NAMALWA (cell line): ENCODE measurements at regions not wholly inside any gene's neighbourhood (a gene's known extent, or its start where the extent isn't known, plus 50 kb on each side); places are given as distances from the start of the nearest gene placed in this dataset.

Experiments used
- DNase-seq: peaks from one replicate; pipeline ENCODE4 v3.0.0-alpha.2; 2015; ENCODE audit warnings: low spot score

GRCh38 chr2:181348107-181348837 lies 108.9 kb upstream of the ITGA4 start:
- no peak for DNase-seq

GRCh38 chr2:181352158-181352557 lies 105.0 kb upstream of the ITGA4 start:
- no peak for DNase-seq

GRCh38 chr2:181354626-181355025 lies 102.6 kb upstream of the ITGA4 start:
- no peak for DNase-seq

DNA sequence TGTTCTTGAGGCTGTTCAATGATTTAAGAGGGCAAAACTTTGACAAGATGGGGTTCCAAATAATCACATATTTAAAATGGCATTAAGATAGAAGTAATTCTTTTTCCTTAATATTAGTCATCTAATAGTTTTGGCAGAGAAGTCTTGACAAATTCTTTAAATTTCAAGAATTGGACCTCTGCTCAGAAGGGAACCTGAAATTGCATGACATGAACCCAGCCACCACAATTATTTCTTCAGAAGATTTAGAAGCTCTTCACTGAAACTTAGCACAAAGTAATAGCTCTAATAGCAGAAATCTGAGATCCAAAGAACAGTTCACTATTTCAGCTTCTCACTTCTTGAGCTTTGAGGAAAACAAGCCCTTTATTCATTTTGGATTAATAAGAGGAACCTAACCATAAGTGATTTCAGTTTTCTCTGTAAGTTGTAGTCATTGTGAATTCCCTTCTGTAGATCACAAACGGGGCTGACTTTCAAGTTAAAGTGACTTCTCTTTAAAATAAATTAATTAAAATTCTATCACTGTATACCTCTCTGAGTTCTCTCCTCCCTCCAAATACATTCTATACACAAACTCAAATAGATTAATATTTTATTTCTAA lies 100.6 kb upstream of the ITGA4 start:
- DNase-seq, result no peak

DNA sequence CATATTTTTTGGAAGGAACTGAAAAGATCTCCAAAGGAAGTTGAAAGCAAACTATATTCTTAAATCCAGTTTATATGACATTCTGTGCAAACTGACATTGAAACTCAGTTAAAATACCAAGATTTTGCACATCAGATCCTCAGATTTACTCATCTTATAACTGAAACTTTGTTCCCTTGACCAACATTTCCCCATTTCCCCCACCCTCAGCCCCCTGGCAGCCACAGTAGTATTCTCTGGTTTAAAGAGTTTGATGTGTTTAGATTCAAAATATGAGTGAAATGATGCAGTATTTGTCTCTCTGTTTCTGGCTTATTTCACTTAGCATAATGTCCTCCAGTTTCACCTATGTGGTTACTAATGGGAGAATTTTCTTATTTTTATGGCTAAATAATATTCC lies 99.2 kb upstream of the ITGA4 start:
- DNase-seq, result no peak

DNA sequence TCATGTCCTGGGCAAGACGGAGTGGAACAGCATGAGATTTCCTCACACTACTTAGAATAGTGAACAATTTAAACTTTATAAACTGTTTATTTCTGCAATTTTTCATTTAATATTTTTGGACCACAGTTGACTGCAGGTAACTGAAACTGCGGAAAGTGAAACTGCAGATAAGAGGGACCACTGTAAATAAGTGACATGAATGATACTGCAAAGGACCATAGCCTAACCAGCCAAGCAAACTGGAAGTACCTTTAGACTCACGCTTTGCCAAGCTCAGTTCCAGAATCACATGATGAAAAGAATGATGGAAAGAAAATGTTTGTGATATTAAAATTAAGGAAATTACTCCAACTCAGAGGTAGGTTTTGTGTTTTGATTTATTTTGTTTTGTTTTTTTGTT lies 94.6 kb upstream of the ITGA4 start:
- DNase-seq, result no peak

- DNase-seq, result no peak
Measured at GRCh38 chr2:181363164-181363563, 94.0 kb upstream of the ITGA4 start.

DNA sequence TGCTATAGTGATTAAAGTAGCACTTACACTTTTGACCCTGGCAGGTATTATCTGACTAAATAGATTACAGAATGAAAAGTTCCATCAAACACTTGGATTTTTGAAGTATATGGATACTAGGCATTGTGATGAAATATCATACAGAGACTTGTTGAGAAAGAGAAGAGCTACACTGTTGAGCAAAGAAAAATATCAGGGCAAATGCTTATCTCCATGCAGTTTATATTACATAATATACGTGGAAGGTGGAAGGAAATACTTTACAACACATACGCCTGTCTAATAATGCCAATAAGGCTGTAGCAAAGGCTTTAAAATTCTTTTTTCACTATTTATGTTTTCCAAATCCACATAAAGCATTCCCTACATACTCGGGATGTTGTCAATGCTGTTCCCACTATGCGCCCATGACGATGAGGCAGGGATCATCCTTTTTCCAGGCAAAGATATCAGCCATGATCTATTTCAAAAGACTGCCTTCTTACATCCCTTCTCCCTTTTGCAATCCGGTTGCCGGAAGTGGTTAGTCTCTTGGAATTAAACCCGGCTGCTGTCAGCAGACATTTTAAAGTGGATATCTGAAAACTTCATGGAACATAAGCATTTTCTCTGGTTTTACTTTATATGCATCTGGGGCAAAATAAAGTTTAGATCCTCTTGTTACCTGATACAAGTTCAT lies 92.6 kb upstream of the ITGA4 start:
- no peak for DNase-seq

GRCh38 chr2:181366675-181367175 lies 90.5 kb upstream of the ITGA4 start:
- DNase-seq, result no peak

DNA sequence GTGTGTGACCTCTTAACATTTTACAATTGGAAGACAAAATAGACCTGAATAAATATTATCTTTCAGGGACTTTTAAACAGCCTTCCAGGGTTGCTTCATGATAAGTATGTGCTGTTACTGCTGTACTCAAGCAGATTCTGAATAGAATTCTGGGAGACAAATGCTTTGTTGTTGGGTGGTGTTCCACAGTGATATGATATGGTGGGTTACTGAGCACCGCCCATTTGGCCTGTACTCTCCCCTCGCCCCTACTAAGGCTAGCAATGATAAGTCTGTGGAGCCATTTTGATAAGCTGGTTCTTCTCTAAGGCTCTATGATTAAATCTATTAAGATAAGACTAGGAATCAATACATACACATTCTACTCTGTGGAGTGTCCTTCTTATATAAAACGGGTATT lies 89.8 kb upstream of the ITGA4 start:
- no peak for DNase-seq

DNA sequence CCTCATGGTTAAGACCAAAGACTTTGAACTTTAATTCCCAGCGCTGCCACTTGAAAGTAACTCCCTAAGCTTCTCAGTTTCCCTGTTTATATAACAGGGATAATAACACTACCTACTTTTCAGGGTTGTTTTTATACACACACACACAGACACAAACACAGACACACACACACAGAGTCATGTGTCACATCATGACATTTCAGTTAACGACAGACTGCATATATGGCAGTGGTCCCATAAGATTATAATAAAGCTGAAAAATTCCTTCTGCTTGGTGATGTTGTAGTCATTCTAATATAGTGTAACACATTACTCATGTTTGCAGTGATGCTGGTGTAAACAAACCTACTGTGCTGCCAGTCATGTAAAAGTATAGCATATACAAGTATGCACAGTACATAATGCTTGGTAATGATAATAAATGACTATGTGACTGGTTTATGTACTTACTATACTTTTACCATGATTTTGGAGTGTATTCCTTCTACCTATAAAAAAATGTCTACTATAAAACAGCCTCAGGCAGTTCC lies 89.2 kb upstream of the ITGA4 start:
- no peak for DNase-seq

GRCh38 chr2:181370126-181370525 lies 87.1 kb upstream of the ITGA4 start:
- DNase-seq, result no peak

- DNase-seq, result no peak
Measured at GRCh38 chr2:181371195-181371594, 86.0 kb upstream of the ITGA4 start.

- DNase-seq, result no peak
Measured at GRCh38 chr2:181371782-181372645, 85.2 kb upstream of the ITGA4 start.

GRCh38 chr2:181372646-181373040 lies 84.5 kb upstream of the ITGA4 start:
- DNase-seq, result no peak

DNA sequence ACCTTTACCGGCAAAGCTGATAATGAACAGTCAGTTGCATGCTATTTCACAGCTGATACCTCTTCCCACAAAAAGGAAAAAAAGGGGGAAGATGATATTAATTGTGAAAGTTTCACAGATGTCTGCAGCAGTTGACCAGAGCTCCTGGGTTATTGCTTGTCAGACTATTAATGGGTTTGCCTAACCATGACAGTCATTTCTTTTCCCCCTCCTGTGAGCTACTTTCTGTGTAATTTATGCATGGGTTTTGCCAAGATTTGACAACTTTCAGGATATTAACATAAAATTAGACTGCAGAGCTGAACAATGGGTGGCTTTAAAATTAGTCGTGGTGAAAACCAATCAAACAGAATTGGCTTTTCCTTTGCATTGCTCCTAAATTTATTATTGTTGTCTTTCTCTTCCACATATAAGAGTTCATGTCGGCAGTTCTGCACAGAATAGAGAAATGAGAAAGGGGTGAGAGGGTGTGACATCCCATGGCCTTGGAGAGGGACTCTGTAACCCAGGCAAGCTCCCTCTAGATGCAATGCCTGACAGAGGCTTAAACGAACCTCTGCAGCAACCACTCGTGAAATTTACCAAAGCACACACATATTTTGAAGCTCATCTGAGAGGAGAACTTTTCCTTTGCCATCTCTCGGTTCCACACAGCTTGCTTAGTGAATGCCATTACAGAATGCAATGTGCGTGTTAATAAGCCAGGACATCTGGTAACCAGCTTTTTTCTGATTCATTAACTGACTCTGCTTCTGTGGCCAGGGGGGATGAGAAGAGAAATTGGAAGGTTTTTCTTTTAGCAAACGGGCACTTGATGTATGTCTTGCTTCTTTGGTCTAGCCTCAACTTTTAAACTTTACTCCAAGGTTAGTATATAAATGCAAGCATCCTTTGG lies 82.2 kb upstream of the ITGA4 start:
- DNase-seq, result no peak

DNA sequence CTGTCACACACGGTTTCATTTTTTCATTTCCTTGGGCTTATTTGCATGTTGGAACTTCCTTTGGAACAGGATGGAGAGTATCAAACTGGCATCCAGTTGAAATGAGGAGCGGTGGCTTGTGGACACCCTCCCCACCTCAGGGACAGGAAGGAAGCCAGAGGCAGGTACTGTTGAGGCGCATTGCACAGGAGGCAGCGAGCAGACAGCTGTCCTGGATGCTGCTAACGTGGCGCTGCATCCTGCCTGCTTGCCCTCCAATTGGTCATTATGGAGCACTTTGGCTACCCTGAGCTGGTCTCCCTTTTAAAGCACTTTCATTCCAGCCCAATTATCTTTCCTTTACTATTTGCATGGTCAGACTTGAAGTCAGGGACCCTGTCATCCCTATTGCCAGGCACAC lies 80.7 kb upstream of the ITGA4 start:
- DNase-seq, result no peak

- no peak for DNase-seq
Measured at GRCh38 chr2:181376999-181377398, 80.2 kb upstream of the ITGA4 start.

- no peak for DNase-seq
Measured at GRCh38 chr2:181378491-181378890, 78.7 kb upstream of the ITGA4 start.

DNA sequence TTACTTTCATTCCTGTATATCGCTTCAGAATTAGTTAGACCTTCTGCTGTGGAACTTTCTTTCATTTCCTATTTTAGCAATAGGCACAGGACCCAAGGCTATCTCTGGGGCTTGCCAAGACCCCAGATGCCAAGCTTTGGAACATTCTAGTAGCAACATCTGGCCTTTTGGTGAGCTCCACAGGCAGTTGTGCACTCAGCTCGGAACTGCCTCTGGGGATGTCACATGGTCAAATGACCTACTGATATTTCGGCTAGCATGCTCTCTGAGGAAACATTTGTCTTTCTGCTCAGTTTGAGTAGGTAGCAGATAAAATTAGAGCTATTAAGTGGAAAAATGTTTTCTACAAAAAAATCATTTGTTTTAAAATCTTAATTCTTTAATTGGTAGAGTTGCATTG lies 76.6 kb upstream of the ITGA4 start:
- DNase-seq, result no peak

DNA sequence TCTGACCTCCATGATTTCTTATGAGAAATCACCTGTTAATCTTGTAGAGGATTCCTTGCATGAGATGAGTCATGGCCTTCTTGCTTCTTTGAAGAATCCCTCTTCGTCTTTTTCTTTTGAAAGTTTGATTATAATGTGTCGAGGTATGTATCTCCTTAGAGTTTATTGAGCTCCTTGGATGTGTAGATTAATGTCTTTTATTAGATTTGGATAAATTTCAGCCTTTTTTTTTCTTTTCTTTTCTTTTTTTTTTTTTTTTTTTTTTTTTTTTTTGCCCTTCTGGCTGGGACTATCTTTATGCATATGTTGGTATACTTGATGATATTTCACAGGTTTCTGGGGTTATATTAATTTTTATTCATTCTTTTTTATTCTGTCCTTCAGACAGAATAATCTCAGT lies 72.3 kb upstream of the ITGA4 start:
- no peak for DNase-seq
